ENCODE measurements at regions not wholly inside any gene's neighbourhood (a gene's known extent, or its start where the extent isn't known, plus 50 kb on each side); places are given as distances from the start of the nearest gene placed in this dataset.

DNA sequence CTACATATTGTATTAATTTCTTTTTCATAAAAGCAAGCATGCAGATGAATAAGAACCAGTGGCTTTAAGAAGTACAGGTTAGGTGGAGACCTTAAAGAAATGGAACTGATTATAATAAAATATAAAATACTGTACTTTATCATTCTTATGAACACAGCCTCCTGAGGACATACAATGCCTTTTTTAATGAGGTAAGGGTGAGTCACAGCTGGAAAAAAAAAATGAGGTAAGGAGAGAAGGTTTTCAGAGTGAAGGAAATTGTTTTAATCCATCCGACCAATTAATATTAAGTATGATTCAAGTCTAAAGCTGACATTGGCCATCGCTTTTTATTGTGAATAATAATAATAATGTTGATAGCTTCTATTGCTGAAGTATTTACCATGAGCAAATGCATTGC is 170.3 kb upstream of the SOX2 start:
- Histone ChIP-seq H3K4me1 (ENCODE audit: insufficient read depth) (no peaks in the 10 kb centered on the region), H3K27me3 (ENCODE audit: insufficient read depth) (no peaks in the 10 kb centered on the region), H4K20me1 (replicated peaks; ENCODE audit: insufficient read depth) (no peaks in the 10 kb centered on the region), H3K4me3 (no peak overlapping the region), H3K79me2 (replicated peaks; ENCODE audit: insufficient read depth) (no peaks in the 10 kb centered on the region), H3K36me3 (ENCODE audit: insufficient read depth) (no peaks in the 10 kb centered on the region), H2AFZ (no peak overlapping the region), H3K4me2 (no peak overlapping the region), H3K9me2 (ENCODE audit: insufficient read depth) (no peaks in the 10 kb centered on the region), H3F3A (replicated peaks; ENCODE audit: low read depth) (no peaks in the 10 kb centered on the region), H3K27ac (ENCODE audit: low read depth) (no peak overlapping the region)
- ATAC-seq (no peak), DNase-seq (ENCODE audit: low spot score) (no peak)
- Mint-ChIP-seq H3K4me3 (no peak overlapping the region), H3K9me3 (no peaks in the 10 kb centered on the region), H3K27me3 (ENCODE audit: insufficient read depth, low read depth, poor library complexity) (no peaks in the 10 kb centered on the region), H3K36me3 (ENCODE audit: low read depth) (no peaks in the 10 kb centered on the region), H3K4me1 (no peaks in the 10 kb centered on the region), H3K27ac (no peak overlapping the region)
- TF ChIP-seq CREB1 (CRISPR knock-in tag; IDR thresholded peaks at IDR 0.05; ENCODE audit: low read depth) (no peak), STAT1 (IDR thresholded peaks at IDR 0.05; ENCODE audit: unreplicated experiment) (no peak), ZNF114 (CRISPR knock-in tag; IDR thresholded peaks at IDR 0.05) (no peak), JUNB (IDR thresholded peaks at IDR 0.05; ENCODE audit: unreplicated experiment) (no peak), EZH2 (IDR thresholded peaks at IDR 0.05; ENCODE audit: low read depth, unreplicated experiment) (no peak)
- TF ChIP-seq, protein P1, sequence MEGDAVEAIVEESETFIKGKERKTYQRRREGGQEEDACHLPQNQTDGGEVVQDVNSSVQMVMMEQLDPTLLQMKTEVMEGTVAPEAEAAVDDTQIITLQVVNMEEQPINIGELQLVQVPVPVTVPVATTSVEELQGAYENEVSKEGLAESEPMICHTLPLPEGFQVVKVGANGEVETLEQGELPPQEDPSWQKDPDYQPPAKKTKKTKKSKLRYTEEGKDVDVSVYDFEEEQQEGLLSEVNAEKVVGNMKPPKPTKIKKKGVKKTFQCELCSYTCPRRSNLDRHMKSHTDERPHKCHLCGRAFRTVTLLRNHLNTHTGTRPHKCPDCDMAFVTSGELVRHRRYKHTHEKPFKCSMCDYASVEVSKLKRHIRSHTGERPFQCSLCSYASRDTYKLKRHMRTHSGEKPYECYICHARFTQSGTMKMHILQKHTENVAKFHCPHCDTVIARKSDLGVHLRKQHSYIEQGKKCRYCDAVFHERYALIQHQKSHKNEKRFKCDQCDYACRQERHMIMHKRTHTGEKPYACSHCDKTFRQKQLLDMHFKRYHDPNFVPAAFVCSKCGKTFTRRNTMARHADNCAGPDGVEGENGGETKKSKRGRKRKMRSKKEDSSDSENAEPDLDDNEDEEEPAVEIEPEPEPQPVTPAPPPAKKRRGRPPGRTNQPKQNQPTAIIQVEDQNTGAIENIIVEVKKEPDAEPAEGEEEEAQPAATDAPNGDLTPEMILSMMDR (conservative IDR thresholded peaks at IDR 0.05; ENCODE audit: low read depth in 2 of 2), result no peak
- TF ChIP-seq, protein P2, sequence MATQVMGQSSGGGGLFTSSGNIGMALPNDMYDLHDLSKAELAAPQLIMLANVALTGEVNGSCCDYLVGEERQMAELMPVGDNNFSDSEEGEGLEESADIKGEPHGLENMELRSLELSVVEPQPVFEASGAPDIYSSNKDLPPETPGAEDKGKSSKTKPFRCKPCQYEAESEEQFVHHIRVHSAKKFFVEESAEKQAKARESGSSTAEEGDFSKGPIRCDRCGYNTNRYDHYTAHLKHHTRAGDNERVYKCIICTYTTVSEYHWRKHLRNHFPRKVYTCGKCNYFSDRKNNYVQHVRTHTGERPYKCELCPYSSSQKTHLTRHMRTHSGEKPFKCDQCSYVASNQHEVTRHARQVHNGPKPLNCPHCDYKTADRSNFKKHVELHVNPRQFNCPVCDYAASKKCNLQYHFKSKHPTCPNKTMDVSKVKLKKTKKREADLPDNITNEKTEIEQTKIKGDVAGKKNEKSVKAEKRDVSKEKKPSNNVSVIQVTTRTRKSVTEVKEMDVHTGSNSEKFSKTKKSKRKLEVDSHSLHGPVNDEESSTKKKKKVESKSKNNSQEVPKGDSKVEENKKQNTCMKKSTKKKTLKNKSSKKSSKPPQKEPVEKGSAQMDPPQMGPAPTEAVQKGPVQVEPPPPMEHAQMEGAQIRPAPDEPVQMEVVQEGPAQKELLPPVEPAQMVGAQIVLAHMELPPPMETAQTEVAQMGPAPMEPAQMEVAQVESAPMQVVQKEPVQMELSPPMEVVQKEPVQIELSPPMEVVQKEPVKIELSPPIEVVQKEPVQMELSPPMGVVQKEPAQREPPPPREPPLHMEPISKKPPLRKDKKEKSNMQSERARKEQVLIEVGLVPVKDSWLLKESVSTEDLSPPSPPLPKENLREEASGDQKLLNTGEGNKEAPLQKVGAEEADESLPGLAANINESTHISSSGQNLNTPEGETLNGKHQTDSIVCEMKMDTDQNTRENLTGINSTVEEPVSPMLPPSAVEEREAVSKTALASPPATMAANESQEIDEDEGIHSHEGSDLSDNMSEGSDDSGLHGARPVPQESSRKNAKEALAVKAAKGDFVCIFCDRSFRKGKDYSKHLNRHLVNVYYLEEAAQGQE (IDR thresholded peaks at IDR 0.05; ENCODE audit: unreplicated experiment), result no peak

DNA sequence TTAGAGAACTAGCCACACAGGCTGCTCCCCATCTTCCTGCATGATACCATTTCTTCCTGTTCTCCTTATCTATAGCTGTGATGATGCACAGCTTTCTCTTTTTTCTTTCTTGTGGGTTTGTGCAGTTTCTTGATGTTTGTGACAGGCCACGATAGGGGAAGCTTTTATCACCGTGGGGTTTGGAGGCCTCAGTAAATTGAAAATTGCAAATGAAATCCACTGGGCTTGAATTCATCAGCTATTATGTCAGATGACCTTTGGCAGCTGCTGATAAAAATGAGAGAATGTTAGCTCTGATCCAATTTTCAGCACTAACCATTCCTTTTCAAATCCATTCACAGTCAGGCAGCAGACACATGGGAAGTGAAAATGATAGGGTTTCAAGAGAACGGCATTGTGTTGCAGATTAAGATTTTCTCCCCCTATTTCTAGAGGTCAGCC is 176.9 kb upstream of the SOX2 start:
- no peak for DNase-seq (ENCODE audit: low spot score)
- TF ChIP-seq, protein P3, sequence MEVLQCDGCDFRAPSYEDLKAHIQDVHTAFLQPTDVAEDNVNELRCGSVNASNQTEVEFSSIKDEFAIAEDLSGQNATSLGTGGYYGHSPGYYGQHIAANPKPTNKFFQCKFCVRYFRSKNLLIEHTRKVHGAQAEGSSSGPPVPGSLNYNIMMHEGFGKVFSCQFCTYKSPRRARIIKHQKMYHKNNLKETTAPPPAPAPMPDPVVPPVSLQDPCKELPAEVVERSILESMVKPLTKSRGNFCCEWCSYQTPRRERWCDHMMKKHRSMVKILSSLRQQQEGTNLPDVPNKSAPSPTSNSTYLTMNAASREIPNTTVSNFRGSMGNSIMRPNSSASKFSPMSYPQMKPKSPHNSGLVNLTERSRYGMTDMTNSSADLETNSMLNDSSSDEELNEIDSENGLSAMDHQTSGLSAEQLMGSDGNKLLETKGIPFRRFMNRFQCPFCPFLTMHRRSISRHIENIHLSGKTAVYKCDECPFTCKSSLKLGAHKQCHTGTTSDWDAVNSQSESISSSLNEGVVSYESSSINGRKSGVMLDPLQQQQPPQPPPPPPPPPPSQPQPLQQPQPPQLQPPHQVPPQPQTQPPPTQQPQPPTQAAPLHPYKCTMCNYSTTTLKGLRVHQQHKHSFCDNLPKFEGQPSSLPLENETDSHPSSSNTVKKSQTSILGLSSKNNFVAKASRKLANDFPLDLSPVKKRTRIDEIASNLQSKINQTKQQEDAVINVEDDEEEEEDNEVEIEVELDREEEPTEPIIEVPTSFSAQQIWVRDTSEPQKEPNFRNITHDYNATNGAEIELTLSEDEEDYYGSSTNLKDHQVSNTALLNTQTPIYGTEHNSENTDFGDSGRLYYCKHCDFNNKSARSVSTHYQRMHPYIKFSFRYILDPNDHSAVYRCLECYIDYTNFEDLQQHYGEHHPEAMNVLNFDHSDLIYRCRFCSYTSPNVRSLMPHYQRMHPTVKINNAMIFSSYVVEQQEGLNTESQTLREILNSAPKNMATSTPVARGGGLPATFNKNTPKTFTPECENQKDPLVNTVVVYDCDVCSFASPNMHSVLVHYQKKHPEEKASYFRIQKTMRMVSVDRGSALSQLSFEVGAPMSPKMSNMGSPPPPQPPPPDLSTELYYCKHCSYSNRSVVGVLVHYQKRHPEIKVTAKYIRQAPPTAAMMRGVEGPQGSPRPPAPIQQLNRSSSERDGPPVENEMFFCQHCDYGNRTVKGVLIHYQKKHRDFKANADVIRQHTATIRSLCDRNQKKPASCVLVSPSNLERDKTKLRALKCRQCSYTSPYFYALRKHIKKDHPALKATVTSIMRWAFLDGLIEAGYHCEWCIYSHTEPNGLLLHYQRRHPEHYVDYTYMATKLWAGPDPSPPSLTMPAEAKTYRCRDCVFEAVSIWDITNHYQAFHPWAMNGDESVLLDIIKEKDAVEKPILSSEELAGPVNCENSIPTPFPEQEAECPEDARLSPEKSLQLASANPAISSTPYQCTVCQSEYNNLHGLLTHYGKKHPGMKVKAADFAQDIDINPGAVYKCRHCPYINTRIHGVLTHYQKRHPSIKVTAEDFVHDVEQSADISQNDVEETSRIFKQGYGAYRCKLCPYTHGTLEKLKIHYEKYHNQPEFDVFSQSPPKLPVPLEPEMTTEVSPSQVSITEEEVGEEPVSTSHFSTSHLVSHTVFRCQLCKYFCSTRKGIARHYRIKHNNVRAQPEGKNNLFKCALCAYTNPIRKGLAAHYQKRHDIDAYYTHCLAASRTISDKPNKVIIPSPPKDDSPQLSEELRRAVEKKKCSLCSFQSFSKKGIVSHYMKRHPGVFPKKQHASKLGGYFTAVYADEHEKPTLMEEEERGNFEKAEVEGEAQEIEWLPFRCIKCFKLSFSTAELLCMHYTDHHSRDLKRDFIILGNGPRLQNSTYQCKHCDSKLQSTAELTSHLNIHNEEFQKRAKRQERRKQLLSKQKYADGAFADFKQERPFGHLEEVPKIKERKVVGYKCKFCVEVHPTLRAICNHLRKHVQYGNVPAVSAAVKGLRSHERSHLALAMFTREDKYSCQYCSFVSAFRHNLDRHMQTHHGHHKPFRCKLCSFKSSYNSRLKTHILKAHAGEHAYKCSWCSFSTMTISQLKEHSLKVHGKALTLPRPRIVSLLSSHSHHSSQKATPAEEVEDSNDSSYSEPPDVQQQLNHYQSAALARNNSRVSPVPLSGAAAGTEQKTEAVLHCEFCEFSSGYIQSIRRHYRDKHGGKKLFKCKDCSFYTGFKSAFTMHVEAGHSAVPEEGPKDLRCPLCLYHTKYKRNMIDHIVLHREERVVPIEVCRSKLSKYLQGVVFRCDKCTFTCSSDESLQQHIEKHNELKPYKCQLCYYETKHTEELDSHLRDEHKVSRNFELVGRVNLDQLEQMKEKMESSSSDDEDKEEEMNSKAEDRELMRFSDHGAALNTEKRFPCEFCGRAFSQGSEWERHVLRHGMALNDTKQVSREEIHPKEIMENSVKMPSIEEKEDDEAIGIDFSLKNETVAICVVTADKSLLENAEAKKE (CRISPR knock-in tag; IDR thresholded peaks at IDR 0.05), result no peak
- no peak for TF ChIP-seq ZNF114 (CRISPR knock-in tag; IDR thresholded peaks at IDR 0.05)
- no peak for TF ChIP-seq STAT1 (IDR thresholded peaks at IDR 0.05; ENCODE audit: unreplicated experiment)
- TF ChIP-seq EZH2 (IDR thresholded peaks at IDR 0.05; ENCODE audit: low read depth, unreplicated experiment), result no peak
- TF ChIP-seq EZH2phosphoT487 (IDR thresholded peaks at IDR 0.05; ENCODE audit: unreplicated experiment), result no peak
- H3K4me1 ChIP-seq (ENCODE audit: insufficient read depth), result peaks cover 12% of the 10 kb centered on the region
- no peaks in the 10 kb centered on the region for H3K36me3 Mint-ChIP-seq (ENCODE audit: low read depth)
- no peaks in the 10 kb centered on the region for H3K27me3 ChIP-seq (ENCODE audit: insufficient read depth)
- H3K9me2 ChIP-seq (ENCODE audit: insufficient read depth), result no peaks in the 10 kb centered on the region
- H3K4me3 ChIP-seq, result no peak overlapping the region
- H3K9me3 Mint-ChIP-seq, result no peaks in the 10 kb centered on the region
- H3K4me2 ChIP-seq, result peak overlapping the region; percentile 16; the same call in 1 of the 2 replicates
- no peak overlapping the region for H3K27ac Mint-ChIP-seq
- H3K27ac ChIP-seq (ENCODE audit: low read depth), result no peak overlapping the region
- no peaks in the 10 kb centered on the region for H4K20me1 ChIP-seq (replicated peaks; ENCODE audit: insufficient read depth)
- no peak; the same call in 2 of the 3 replicates for ATAC-seq
- no peaks in the 10 kb centered on the region for H3K79me2 ChIP-seq (replicated peaks; ENCODE audit: insufficient read depth)
- no peak overlapping the region for H2AFZ ChIP-seq
- no peak overlapping the region for H3K4me3 Mint-ChIP-seq
- H3K4me1 Mint-ChIP-seq, result peaks cover 18% of the 10 kb centered on the region
- no peaks in the 10 kb centered on the region for H3F3A ChIP-seq (replicated peaks; ENCODE audit: low read depth)
- H3K36me3 ChIP-seq (ENCODE audit: insufficient read depth), result no peaks in the 10 kb centered on the region
- H3K27me3 Mint-ChIP-seq (ENCODE audit: insufficient read depth, low read depth, poor library complexity), result no peaks in the 10 kb centered on the region

Measured in GM23338 (cell line).